HEK293 (cell line): ENCODE measurements at regions not wholly inside any gene's neighbourhood (a gene's known extent, or its start where the extent isn't known, plus 50 kb on each side); places are given as distances from the start of the nearest gene placed in this dataset.

Experiments used
- CTCF ChIA-PET: fragments of 350-600 bp; formaldehyde crosslinking; extraction: SDS; loops from one replicate; lab custom pipeline; 2021; ENCODE audit warnings: antibody characterized with exemption; lab: Yijun Ruan, JAX
- POLR2A ChIA-PET: fragments of 300-600 bp; formaldehyde crosslinking; extraction: SDS; loops from one replicate; lab custom pipeline; 2020; ENCODE audit warnings: antibody characterized with exemption, inconsistent platforms; lab: Yijun Ruan, JAX
- H3K27ac ChIP-seq: fragments of 200-500 bp; sonication (Bioruptor generic); 2 replicates; pipeline ENCODE4 v1.5.1; 2014; ENCODE audit warnings: low read depth, low read length, control low read depth, inconsistent platforms; ENCODE audit errors: extremely low read depth
- H3K36me3 ChIP-seq, 2 experiments: fragments of 200-500 bp in 1 of 2; sonication (Bioruptor generic) in 1 of 2; 1 replicate in 1 of 2; 2 replicates in 1 of 2; pipeline ENCODE4 v1.5.1; 2014 to 2017; ENCODE audit warnings: inconsistent platforms in 2 of 2, low read length in 2 of 2; ENCODE audit not compliant: control insufficient read depth in 2 of 2, insufficient read depth in 1 of 2
- H3K4me1 ChIP-seq: fragments of 200-500 bp; sonication (Bioruptor generic); 2 replicates; pipeline ENCODE4 v1.5.1; 2014; ENCODE audit warnings: mild to moderate bottlenecking, low read length, inconsistent platforms; ENCODE audit not compliant: control insufficient read depth, insufficient read depth
- H3K4me3 ChIP-seq: 2 replicates; pipeline ENCODE4 v1.5.1; 2011; ENCODE audit warnings: low read depth, mild to moderate bottlenecking, control low read depth, low read length, moderate library complexity
- H3K9me3 ChIP-seq: fragments of 200-500 bp; sonication (Bioruptor generic); 2 replicates; pipeline ENCODE4 v1.5.1; 2014; ENCODE audit warnings: low read depth, low read length, inconsistent platforms; ENCODE audit not compliant: control insufficient read depth, insufficient read depth
- CTCF ChIP-seq: fragments of 450-650 bp; formaldehyde crosslinking; IDR thresholded peaks from 2 replicates; pipeline ENCODE4 v1.5.1; 2016; ENCODE audit warnings: missing biosample characterization, missing genetic modification characterization
- GLI2 ChIP-seq: fragments of 450-650 bp; formaldehyde crosslinking; IDR thresholded peaks from 2 replicates; pipeline ENCODE4; 2017; ENCODE audit warnings: missing biosample characterization, missing genetic modification characterization, low read depth, borderline replicate concordance
- GLIS2 ChIP-seq: fragments of 450-650 bp; formaldehyde crosslinking; IDR thresholded peaks from 2 replicates; pipeline ENCODE4 v1.5.1; 2016; ENCODE audit warnings: missing biosample characterization, missing genetic modification characterization
- KLF7 ChIP-seq: fragments of 450-650 bp; formaldehyde crosslinking; IDR thresholded peaks from 2 replicates; pipeline ENCODE4 v1.5.1; 2016; ENCODE audit warnings: missing biosample characterization, missing genetic modification characterization, borderline replicate concordance
- PATZ1 ChIP-seq: fragments of 450-650 bp; formaldehyde crosslinking; IDR thresholded peaks from 2 replicates; pipeline ENCODE4 v1.5.1; 2016; ENCODE audit warnings: missing biosample characterization, missing genetic modification characterization
- PBX3 ChIP-seq: sonication (generic); formaldehyde crosslinking; IDR thresholded peaks from 2 replicates; pipeline ENCODE4 v1.8.1; 2022; ENCODE audit warnings: mild to moderate bottlenecking, moderate library complexity, missing genetic modification reagents
- SCRT2 ChIP-seq: fragments of 450-650 bp; formaldehyde crosslinking; IDR thresholded peaks from 2 replicates; pipeline ENCODE4 v1.5.1; 2016; ENCODE audit warnings: missing biosample characterization, missing genetic modification characterization
- SP7 ChIP-seq: fragments of 450-650 bp; formaldehyde crosslinking; IDR thresholded peaks from 2 replicates; pipeline ENCODE4 v1.5.1; 2016; ENCODE audit warnings: missing biosample characterization, missing genetic modification characterization
- TCF7L2 ChIP-seq: IDR thresholded peaks from 2 replicates; pipeline ENCODE4 v1.6.1; 2011; ENCODE audit warnings: low read depth, mild to moderate bottlenecking, inconsistent platforms, low read length, moderate library complexity, borderline replicate concordance
- ZBTB7A ChIP-seq: fragments of 450-650 bp; formaldehyde crosslinking; IDR thresholded peaks from 2 replicates; pipeline ENCODE4 v1.5.1; 2016; ENCODE audit warnings: low read depth, missing biosample characterization, missing genetic modification characterization
- ZNF157 ChIP-seq: fragments of 450-650 bp; formaldehyde crosslinking; IDR thresholded peaks from 2 replicates; pipeline ENCODE4 v1.5.1; 2016; ENCODE audit warnings: missing biosample characterization, missing genetic modification characterization
- ZNF239 ChIP-seq: fragments of 450-650 bp; formaldehyde crosslinking; IDR thresholded peaks from 2 replicates; pipeline ENCODE4 v1.5.1; 2016; ENCODE audit warnings: missing biosample characterization, missing genetic modification characterization
- ZNF274 ChIP-seq, 2 experiments: fragments of 200-500 bp in 1 of 2; fragments of 450-650 bp in 1 of 2; sonication (Bioruptor generic) in 1 of 2; formaldehyde crosslinking in 1 of 2; IDR thresholded peaks; 2 replicates each; pipeline versions ENCODE4 v1.5.1 to v1.6.1; 2014 to 2016; ENCODE audit warnings: borderline replicate concordance in 1 of 2, inconsistent platforms in 1 of 2, low read length in 1 of 2, missing biosample characterization in 1 of 2, missing genetic modification characterization in 1 of 2
- ZNF292 ChIP-seq: fragments of 450-650 bp; formaldehyde crosslinking; IDR thresholded peaks from 2 replicates; pipeline ENCODE4 v1.5.1; 2016; ENCODE audit warnings: low read depth, missing biosample characterization, missing genetic modification characterization, borderline replicate concordance
- ZNF37A ChIP-seq: fragments of 450-650 bp; IDR thresholded peaks from 2 replicates; pipeline ENCODE4 v1.5.1; 2018; ENCODE audit warnings: missing biosample characterization, missing genetic modification characterization
- ZNF548 ChIP-seq: fragments of 450-650 bp; formaldehyde crosslinking; IDR thresholded peaks from 2 replicates; pipeline ENCODE4 v1.5.1; 2016; ENCODE audit warnings: missing biosample characterization, missing genetic modification characterization
- ZNF549 ChIP-seq: fragments of 450-650 bp; IDR thresholded peaks from 2 replicates; pipeline ENCODE4 v1.5.1; 2018; ENCODE audit warnings: missing biosample characterization, missing genetic modification characterization, mild to moderate bottlenecking, inconsistent platforms, moderate library complexity
- ZNF558 ChIP-seq: fragments of 450-650 bp; formaldehyde crosslinking; IDR thresholded peaks from 2 replicates; pipeline ENCODE4 v1.5.1; 2016; ENCODE audit warnings: missing biosample characterization, missing genetic modification characterization
- ZNF600 ChIP-seq: fragments of 450-650 bp; formaldehyde crosslinking; IDR thresholded peaks from 2 replicates; pipeline ENCODE4 v1.5.1; 2016; ENCODE audit warnings: missing biosample characterization, missing genetic modification characterization
- ZNF776 ChIP-seq: fragments of 450-650 bp; formaldehyde crosslinking; IDR thresholded peaks from 2 replicates; pipeline ENCODE4 v1.5.0; 2017; ENCODE audit warnings: missing biosample characterization, missing genetic modification characterization, borderline replicate concordance
- TF ChIP-seq, protein P1 (sequence below): fragments of 450-650 bp; formaldehyde crosslinking; IDR thresholded peaks from 2 replicates; pipeline ENCODE4 v1.5.1; 2016; ENCODE audit warnings: missing biosample characterization, missing genetic modification characterization, low read depth

DNA sequence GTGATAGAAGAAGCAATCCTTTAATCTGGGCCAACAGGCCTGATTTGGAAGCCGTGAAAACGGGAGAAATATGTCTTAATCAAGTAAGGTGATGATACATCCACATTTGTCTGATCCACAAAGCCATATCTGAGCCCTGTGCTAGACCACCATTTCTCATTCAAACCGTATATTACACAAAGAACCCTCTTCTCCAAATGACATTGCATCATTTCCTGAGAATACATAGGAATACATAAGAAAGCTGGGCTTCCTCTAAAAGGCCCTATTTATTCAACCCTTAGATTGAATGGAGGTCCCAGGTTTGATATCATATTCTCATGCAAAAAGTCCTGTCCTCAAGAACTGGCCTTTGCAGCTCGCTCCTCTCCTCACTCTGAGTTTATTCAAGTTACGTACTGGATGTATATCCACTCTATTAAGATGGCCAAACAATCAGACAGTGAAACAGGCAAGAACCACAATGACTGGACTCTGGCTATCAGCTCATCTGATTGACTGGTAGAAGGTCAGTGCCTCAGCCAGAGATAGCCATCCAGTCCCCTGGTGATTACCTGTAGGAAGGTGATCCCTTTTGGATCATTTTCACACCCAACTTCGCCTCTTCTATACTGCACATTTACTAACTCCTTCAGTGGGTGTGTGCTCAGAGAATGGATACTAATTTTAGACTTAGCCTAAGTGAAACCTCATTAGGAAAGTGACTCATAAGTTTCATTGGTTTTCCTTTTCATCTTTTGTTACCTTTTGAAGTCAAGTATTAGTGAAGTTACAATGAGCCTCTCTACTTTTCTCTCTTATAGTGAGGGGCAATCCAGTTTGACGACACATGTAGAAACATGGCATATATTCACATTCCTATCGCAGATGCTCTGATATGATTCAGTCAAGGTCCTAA, 167.6 kb upstream of the WWC1 start:
- Histone ChIP-seq H3K9me3 (no peaks in the 10 kb centered on the region), H3K4me1 (no peaks in the 10 kb centered on the region), H3K36me3 (no peaks in the 10 kb centered on the region), H3K4me3 (no peak overlapping the region), H3K27ac (no peak overlapping the region)
- CTCF ChIA-PET = interaction anchor here (0.6 to 1.8 kb wide), 3 partner anchors 10 to 1940 kb away, joined by 4 to 5 read pairs (median 5); no protein-coding TSS in a partner anchor
- TF ChIP-seq ZNF549 (tag by site-specific recombination) = no peak
- no peak for TF ChIP-seq ZNF292 (tag by site-specific recombination)
- no peak for TF ChIP-seq GLIS2 (tag by site-specific recombination)
- TF ChIP-seq CTCF = no peak
- no peak for TF ChIP-seq SCRT2 (tag by site-specific recombination)
- no peak for TF ChIP-seq ZNF274 (IDR thresholded peaks at IDR 0.05; ENCODE audit: low read length)
- no peak for TF ChIP-seq ZNF274 (tag by site-specific recombination; IDR thresholded peaks at IDR 0.05; ENCODE audit: borderline replicate concordance)
- TF ChIP-seq TCF7L2 = no peak
- TF ChIP-seq ZNF776 (tag by site-specific recombination) = no peak
- TF ChIP-seq ZNF157 (tag by site-specific recombination) = no peak
- no peak for TF ChIP-seq PBX3
- no peak for TF ChIP-seq ZBTB7A (tag by site-specific recombination)
- TF ChIP-seq ZNF558 (tag by site-specific recombination) = no peak
- TF ChIP-seq PATZ1 = no peak
- TF ChIP-seq ZNF600 = no peak
- POLR2A ChIA-PET = interaction anchor here (0.7 kb wide), 1 partner anchor 10 kb away, joined by 3 read pairs; no protein-coding TSS in a partner anchor

- Histone ChIP-seq H3K36me3 (no peaks in the 10 kb centered on the region), H3K27ac (no peak overlapping the region), H3K4me1 (no peaks in the 10 kb centered on the region), H3K4me3 (no peak overlapping the region), H3K9me3 (no peaks in the 10 kb centered on the region)
- ChIA-PET POLR2A (no interaction called here), CTCF (interaction anchor here (1.4 kb wide), 1 partner anchor 11 kb away, joined by 4 read pairs; no protein-coding TSS in a partner anchor)
- TF ChIP-seq GLI2 (tag by site-specific recombination) (no peak), KLF7 (tag by site-specific recombination) (no peak), TCF7L2 (no peak), PATZ1 (no peak), ZNF548 (tag by site-specific recombination) (no peak), SP7 (no peak), ZNF37A (tag by site-specific recombination) (no peak), ZNF239 (no peak)
- TF ChIP-seq, protein P1, sequence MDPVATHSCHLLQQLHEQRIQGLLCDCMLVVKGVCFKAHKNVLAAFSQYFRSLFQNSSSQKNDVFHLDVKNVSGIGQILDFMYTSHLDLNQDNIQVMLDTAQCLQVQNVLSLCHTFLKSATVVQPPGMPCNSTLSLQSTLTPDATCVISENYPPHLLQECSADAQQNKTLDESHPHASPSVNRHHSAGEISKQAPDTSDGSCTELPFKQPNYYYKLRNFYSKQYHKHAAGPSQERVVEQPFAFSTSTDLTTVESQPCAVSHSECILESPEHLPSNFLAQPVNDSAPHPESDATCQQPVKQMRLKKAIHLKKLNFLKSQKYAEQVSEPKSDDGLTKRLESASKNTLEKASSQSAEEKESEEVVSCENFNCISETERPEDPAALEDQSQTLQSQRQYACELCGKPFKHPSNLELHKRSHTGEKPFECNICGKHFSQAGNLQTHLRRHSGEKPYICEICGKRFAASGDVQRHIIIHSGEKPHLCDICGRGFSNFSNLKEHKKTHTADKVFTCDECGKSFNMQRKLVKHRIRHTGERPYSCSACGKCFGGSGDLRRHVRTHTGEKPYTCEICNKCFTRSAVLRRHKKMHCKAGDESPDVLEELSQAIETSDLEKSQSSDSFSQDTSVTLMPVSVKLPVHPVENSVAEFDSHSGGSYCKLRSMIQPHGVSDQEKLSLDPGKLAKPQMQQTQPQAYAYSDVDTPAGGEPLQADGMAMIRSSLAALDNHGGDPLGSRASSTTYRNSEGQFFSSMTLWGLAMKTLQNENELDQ = no peak
Observed at GRCh38 chr5:168125445-168126199, 165.8 kb upstream of the WWC1 start.
